Lung (tissue), 11 donors: ENCODE measurements at regions not wholly inside any gene's neighbourhood (a gene's known extent, or its start where the extent isn't known, plus 50 kb on each side); places are given as distances from the start of the nearest gene placed in this dataset.

Experiments used
- ATAC-seq: fragments of 200-7000 bp; cut with Tn5 transposase; one replicate; pipeline ENCODE4 v1.9.1; 2020; ENCODE audit warnings: moderate number of reproducible peaks; ENCODE audit not compliant: insufficient read depth, low FRiP score
- DNase-seq, 3 donors: peaks; one replicate each; pipeline ENCODE4 v3.0.0-alpha.2; 2013 to 2017
- H3K27ac ChIP-seq, 2 donors: one replicate each; pipeline ENCODE4 v1.5.1; 2013; ENCODE audit warnings: mild to moderate bottlenecking in 2 of 2, moderate library complexity in 2 of 2, control low read depth in 1 of 2, inconsistent platforms in 1 of 2, low read depth in 1 of 2, low read length in 1 of 2
- H3K27me3 ChIP-seq, 3 donors: one replicate each; pipeline ENCODE4 v1.5.1; 2013; ENCODE audit warnings: low read length in 2 of 3; ENCODE audit not compliant: control insufficient read depth in 3 of 3, insufficient read depth in 3 of 3
- H3K36me3 ChIP-seq, 4 donors: one replicate each; pipeline ENCODE4 v1.5.1; 2013; ENCODE audit warnings: low read length in 4 of 4, mild to moderate bottlenecking in 1 of 4, moderate library complexity in 1 of 4; ENCODE audit not compliant: control insufficient read depth in 4 of 4, insufficient read depth in 4 of 4
- H3K4me1 ChIP-seq, 5 donors: one replicate each; pipeline ENCODE4 v1.5.1; 2013; ENCODE audit warnings: low read length in 5 of 5, mild to moderate bottlenecking in 2 of 5, moderate library complexity in 1 of 5; ENCODE audit not compliant: control insufficient read depth in 5 of 5, insufficient read depth in 5 of 5
- H3K4me3 ChIP-seq: one replicate; pipeline ENCODE4 v1.5.1; 2013; ENCODE audit warnings: mild to moderate bottlenecking, control low read depth, moderate library complexity
- H3K9ac ChIP-seq, 2 donors: one replicate each; pipeline ENCODE4 v1.5.1; 2013; ENCODE audit warnings: low read length in 2 of 2, control low read depth in 1 of 2; ENCODE audit not compliant: insufficient read depth in 1 of 2
- H3K9me3 ChIP-seq, 4 donors: one replicate each; pipeline ENCODE4 v1.5.1; 2013; ENCODE audit warnings: low read length in 3 of 4, mild to moderate bottlenecking in 1 of 4, moderate library complexity in 1 of 4; ENCODE audit not compliant: control insufficient read depth in 4 of 4, insufficient read depth in 3 of 4
- WGBS, 2 donors: extraction: QIAGEN DNeasy Blood & Tissue Kit; methylation state at CpG; one replicate each; pipeline ENCODE4 v1.1.7; 2013; 5-methylcytosine and 5-hydroxymethylcytosine counted together
- TF ChIP-seq, protein P1 (sequence below): IDR thresholded peaks from 2 replicates; pipeline ENCODE4 v1.5.1; 2012; ENCODE audit warnings: mild to moderate bottlenecking; ENCODE audit errors: control extremely low read depth, extremely low read depth
- donor health status: control.
- donor health status: control.
- donor health status: Bipolar disorder and iron deficiency.
- donor health status: healthy.
- donor health status: DM: yes; HTN: yes; CAD: no.

DNA sequence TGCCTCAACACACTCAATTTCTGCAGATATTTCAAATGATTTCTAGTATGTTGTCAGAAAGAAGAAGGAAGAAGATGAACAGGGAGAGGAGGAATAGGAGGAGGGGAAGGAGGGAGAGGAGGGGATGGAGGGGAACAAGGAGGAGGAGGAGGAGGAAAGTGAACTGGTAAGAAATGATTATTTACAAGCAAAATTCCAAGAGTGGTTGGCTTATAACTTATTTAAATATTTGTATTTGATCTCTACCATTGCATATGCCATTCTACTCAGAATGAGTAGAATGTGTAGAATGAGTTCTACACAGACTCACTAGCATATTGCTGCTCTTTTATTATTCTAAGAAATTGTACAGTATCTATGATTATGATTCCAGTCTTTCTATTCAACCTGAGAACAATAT is 866.2 kb upstream of the DDX18 start:
- no peaks in the 10 kb centered on the region for H3K9me3 ChIP-seq
- no peaks in the 10 kb centered on the region for H3K4me1 ChIP-seq
- H3K27me3 ChIP-seq = no peaks in the 10 kb centered on the region
- no peak for DNase-seq
- H3K9ac ChIP-seq = no peak overlapping the region
- TF ChIP-seq, protein P1, sequence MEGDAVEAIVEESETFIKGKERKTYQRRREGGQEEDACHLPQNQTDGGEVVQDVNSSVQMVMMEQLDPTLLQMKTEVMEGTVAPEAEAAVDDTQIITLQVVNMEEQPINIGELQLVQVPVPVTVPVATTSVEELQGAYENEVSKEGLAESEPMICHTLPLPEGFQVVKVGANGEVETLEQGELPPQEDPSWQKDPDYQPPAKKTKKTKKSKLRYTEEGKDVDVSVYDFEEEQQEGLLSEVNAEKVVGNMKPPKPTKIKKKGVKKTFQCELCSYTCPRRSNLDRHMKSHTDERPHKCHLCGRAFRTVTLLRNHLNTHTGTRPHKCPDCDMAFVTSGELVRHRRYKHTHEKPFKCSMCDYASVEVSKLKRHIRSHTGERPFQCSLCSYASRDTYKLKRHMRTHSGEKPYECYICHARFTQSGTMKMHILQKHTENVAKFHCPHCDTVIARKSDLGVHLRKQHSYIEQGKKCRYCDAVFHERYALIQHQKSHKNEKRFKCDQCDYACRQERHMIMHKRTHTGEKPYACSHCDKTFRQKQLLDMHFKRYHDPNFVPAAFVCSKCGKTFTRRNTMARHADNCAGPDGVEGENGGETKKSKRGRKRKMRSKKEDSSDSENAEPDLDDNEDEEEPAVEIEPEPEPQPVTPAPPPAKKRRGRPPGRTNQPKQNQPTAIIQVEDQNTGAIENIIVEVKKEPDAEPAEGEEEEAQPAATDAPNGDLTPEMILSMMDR = no peak
- H3K4me3 ChIP-seq = no peak overlapping the region
- no peak for ATAC-seq
- no peaks in the 10 kb centered on the region for H3K36me3 ChIP-seq
- no peak overlapping the region for H3K27ac ChIP-seq

DNA sequence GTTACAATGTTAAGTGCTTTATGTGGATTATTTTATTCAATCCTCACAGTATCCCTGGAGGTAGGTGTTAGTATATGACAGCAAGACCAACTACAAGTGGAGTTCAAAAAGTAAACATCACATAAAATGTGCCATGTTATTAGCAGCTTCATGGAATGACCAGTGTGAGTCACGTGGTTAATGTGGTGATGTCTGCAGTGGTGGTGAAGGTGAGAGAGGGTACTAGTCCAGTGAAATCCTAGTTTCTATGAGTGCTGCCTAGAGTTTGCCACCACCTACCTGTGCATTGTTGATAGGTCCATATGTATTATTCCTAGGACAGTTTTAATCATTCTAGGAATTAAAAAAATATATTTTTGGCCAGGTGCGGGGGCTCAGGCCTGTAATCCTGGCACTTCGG is 865.2 kb upstream of the DDX18 start:
- ATAC-seq (no peak), DNase-seq (no peak)
- Histone ChIP-seq H3K9me3 (no peaks in the 10 kb centered on the region), H3K27ac (no peak overlapping the region), H3K27me3 (no peaks in the 10 kb centered on the region), H3K9ac (no peak overlapping the region), H3K36me3 (no peaks in the 10 kb centered on the region), H3K4me1 (no peaks in the 10 kb centered on the region), H3K4me3 (no peak overlapping the region)
- 88 to 92% methylated on average over 3 of the region's 3 CpGs for WGBS, 2 donors
- TF ChIP-seq, protein P1 = no peak

DNA sequence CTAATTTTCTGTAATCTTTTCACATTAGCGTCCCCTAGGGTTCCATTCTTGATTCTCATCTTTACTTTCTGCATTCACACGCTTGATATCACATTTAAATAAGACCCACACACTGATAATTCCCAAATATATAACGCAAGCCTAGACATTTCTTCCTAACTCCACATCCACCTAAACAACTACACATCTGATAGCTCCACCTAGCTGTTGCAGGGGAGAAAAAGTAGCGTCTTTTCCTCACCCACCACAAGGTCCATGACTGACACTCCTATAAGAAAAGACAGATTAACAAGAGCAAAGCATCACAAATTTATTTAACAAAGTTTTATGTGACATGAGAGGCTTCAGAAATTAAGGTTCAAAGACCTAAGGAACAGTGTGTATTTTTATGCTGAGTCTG is 862.2 kb upstream of the DDX18 start:
- Histone ChIP-seq H3K9me3 (peaks cover 0 to 3% (median 0%) of the 10 kb centered on the region in 4 donors), H3K27me3 (no peaks in the 10 kb centered on the region), H3K36me3 (no peaks in the 10 kb centered on the region), H3K4me1 (no peaks in the 10 kb centered on the region), H3K4me3 (no peak overlapping the region), H3K27ac (no peak overlapping the region), H3K9ac (no peak overlapping the region)
- TF ChIP-seq, protein P1 = no peak
- DNase-seq = peak in 2 of 3 donors; percentile 2 to 6
- WGBS, 2 donors = 26 to 38% methylated on average over 4 of the region's 4 CpGs
- no peak for ATAC-seq

DNA sequence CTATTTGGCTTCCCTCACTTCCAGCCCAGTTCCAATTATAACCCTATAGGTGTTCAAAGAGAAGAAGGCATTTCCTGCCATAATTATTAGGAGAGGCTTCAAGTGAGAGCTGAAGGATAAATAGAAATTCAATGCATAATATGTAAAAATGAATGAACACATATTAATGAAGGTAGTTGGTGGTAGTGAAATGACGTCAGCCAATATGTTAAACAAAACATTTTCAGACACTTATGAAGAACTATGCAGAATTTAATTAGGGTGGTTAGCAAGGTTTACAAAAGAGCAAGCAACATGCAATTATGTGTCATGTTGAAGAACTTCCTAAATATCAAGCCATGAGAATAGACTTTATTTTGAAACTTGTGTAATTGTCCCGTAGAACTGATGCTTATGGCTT is 858.8 kb upstream of the DDX18 start:
- 87 to 93% methylated on average over 2 of the region's 2 CpGs for WGBS, 2 donors
- TF ChIP-seq, protein P1 = no peak
- no peak overlapping the region for H3K9ac ChIP-seq
- no peak overlapping the region for H3K4me3 ChIP-seq
- H3K9me3 ChIP-seq = peaks cover 0 to 3% (median 0%) of the 10 kb centered on the region in 4 donors
- no peak overlapping the region for H3K27ac ChIP-seq
- H3K27me3 ChIP-seq = no peaks in the 10 kb centered on the region
- no peaks in the 10 kb centered on the region for H3K4me1 ChIP-seq
- no peak for DNase-seq
- H3K36me3 ChIP-seq = no peaks in the 10 kb centered on the region
- ATAC-seq = no peak
